Tibial artery (tissue), 4 donors: ENCODE measurements at regions not wholly inside any gene's neighbourhood (a gene's known extent, or its start where the extent isn't known, plus 50 kb on each side); places are given as distances from the start of the nearest gene placed in this dataset.
"Not testable (repeated sequence)": the region's sequence is repeated elsewhere in the genome, so short reads cannot be mapped to it uniquely, and the experiment has no call there.

Experiments used
- DNase-seq, 2 donors: peaks; one replicate each; pipeline ENCODE4 v3.0.0-alpha.2; 2019
- H3K27ac ChIP-seq, 2 donors: fragments of 200-600 bp; sonication (generic) in 1 of 2; 1 replicate in 1 of 2; 2 replicates in 1 of 2; pipeline ENCODE4 v1.5.1; 2018 to 2019; ENCODE audit warnings: mild to moderate bottlenecking in 1 of 2
- H3K27me3 ChIP-seq, 2 donors: fragments of 200-600 bp; sonication (generic) in 1 of 2; one replicate each; pipeline versions ENCODE4 v1.5.1 to v1.6.0; 2016 to 2019
- H3K36me3 ChIP-seq, 3 donors: fragments of 200-600 bp; sonication (generic) in 2 of 3; one replicate each; pipeline ENCODE4 v1.5.1; 2016 to 2019; ENCODE audit warnings: mild to moderate bottlenecking in 2 of 3
- H3K4me1 ChIP-seq, 4 donors: fragments of 200-600 bp; sonication (generic) in 2 of 4; 1 replicate in 3 of 4; 2 replicates in 1 of 4; pipeline ENCODE4 v1.5.1; 2016 to 2019
- H3K4me3 ChIP-seq, 2 donors: fragments of 200-600 bp; sonication (generic) in 1 of 2; 1 replicate in 1 of 2; 2 replicates in 1 of 2; pipeline ENCODE4 v1.5.1; 2018 to 2019; ENCODE audit warnings: mild to moderate bottlenecking in 2 of 2
- H3K9me3 ChIP-seq, 3 donors: fragments of 200-600 bp; sonication (generic) in 1 of 3; one replicate each; pipeline ENCODE4 v1.5.1; 2016 to 2019
- intact Hi-C: fragments of 100-400 bp; cut with DNase I; formaldehyde crosslinking; loops from one replicate; pipeline ENCODE4 v1.15.0; 2023; ENCODE audit warnings: low total_unique reads
- TF ChIP-seq, protein P1 (sequence below), 2 experiments: fragments of 200-600 bp in 1 of 2; fragments of 450-650 bp in 1 of 2; IDR thresholded peaks; one replicate each; pipeline ENCODE4 v1.5.1; 2017 to 2019; ENCODE audit warnings: antibody characterized with exemption in 2 of 2, mild to moderate bottlenecking in 1 of 2, moderate library complexity in 1 of 2

DNA sequence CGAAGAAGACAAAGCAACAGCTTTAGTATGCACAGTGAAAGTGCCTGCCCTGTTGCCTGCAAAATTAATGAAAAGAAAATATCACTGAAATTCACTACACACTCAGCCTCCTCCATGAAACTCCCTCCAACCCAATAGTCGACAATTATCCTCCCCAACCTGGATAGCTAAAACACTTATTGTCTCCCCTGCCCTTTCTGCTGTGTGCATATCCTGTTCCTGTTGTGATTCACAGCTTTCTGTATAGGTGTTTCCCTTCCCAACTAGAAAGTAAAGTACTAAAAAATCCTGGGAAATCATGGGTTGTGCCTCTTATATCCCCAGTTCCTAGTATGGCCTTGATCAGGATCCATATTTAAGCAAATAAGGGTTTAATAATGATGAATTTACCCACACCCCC is 412.1 kb downstream of the LTN1 start:
- Histone ChIP-seq H3K4me3 (no peak overlapping the region), H3K27ac (no peak overlapping the region), H3K27me3 (no peaks in the 10 kb centered on the region), H3K9me3 (no peaks in the 10 kb centered on the region), H3K4me1 (no peaks in the 10 kb centered on the region), H3K36me3 (peaks cover 0 to 7% (median 6%) of the 10 kb centered on the region in 3 donors)
- TF ChIP-seq, protein P1, sequence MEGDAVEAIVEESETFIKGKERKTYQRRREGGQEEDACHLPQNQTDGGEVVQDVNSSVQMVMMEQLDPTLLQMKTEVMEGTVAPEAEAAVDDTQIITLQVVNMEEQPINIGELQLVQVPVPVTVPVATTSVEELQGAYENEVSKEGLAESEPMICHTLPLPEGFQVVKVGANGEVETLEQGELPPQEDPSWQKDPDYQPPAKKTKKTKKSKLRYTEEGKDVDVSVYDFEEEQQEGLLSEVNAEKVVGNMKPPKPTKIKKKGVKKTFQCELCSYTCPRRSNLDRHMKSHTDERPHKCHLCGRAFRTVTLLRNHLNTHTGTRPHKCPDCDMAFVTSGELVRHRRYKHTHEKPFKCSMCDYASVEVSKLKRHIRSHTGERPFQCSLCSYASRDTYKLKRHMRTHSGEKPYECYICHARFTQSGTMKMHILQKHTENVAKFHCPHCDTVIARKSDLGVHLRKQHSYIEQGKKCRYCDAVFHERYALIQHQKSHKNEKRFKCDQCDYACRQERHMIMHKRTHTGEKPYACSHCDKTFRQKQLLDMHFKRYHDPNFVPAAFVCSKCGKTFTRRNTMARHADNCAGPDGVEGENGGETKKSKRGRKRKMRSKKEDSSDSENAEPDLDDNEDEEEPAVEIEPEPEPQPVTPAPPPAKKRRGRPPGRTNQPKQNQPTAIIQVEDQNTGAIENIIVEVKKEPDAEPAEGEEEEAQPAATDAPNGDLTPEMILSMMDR (IDR thresholded peaks at IDR 0.05), result no peak
- intact Hi-C loops, result no loop called here
- DNase-seq, result no peak

DNA sequence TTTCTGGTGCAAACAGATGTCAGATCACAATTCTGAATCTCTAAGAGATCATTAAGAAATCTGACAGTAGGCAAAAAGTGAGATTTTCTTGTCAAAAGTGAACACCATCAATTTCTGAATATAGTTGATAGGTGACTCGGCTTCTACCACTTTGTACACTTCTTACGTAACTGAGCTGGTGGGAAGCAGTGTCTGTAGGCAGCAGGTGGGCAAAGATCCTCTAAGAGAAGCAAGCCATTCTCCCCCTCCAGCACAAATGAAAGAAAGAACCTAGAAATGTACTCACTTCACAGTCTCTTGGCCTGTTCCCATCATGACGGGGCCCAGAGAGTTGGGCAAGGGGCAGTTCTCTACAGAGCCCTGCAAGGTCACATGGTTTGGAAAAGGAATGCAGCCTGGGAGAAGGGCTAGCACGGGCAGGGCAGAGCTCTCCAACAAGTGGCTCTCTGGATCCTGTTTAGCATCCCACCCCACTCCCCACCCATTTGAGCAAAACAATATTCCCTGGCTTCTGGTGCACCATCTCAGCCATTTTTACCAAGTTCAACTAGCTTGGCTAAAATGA is 412.6 kb downstream of the LTN1 start:
- intact Hi-C loops, result no loop called here
- TF ChIP-seq, protein P1 (IDR thresholded peaks at IDR 0.05), result no peak
- H3K4me1 ChIP-seq, result no peaks in the 10 kb centered on the region

DNA sequence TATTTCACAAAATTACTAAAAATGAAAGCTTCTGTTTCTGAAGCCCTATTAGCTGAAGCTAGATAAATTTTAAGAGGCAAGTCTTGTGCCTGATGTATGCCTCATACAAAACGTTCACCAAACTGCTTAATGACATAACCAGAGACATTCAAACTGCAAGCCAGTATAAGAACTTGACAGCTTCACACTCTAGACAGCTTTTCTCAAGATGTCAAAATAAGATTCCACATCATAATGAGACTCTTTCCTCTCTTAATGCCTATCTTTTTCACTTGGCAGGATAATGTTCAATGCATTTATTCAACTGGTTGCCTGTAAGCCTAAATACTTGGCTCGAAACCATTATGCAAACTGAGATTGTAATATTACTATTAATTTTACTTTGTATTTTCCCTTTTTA is 424.0 kb downstream of the LTN1 start:
- Histone ChIP-seq H3K9me3 (peaks cover 0 to 4% (median 0%) of the 10 kb centered on the region in 3 donors), H3K27me3 (no peaks in the 10 kb centered on the region), H3K36me3 (no peaks in the 10 kb centered on the region), H3K4me3 (no peak overlapping the region), H3K27ac (no peak overlapping the region), H3K4me1 (no peaks in the 10 kb centered on the region)
- no peak for DNase-seq
- intact Hi-C loops, result no loop called here
- TF ChIP-seq, protein P1 (IDR thresholded peaks at IDR 0.05), result no peak

More for the DNA sequence above, 412.6 kb downstream of the LTN1 start:
- H3K27me3 ChIP-seq, result no peaks in the 10 kb centered on the region
- peaks cover 0 to 7% (median 6%) of the 10 kb centered on the region in 3 donors for H3K36me3 ChIP-seq
- DNase-seq, result no peak
- no peaks in the 10 kb centered on the region for H3K9me3 ChIP-seq
- H3K27ac ChIP-seq, result no peak overlapping the region
- H3K4me3 ChIP-seq, result no peak overlapping the region

DNA sequence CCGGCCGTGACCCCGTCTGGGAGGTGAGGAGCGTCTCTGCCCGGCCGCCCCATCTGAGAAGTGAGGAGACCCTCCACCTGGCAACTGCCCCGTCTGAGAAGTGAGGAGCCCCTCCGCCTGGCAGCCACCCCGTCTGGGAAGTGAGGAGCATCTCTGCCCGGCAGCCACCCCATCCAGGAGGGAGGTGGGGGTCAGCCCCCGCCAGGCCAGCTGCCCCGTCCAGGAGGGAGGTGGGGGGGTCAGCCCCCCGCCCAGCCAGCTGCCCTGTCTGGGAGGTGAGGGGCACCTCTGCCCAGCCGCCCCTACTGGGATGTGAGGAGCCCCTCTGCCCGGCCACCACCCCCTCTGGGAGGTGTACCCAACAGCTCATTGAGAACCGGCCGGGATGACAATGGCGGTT is 428.7 kb downstream of the LTN1 start:
- H3K27me3 ChIP-seq, H3K9me3 ChIP-seq, H3K36me3 ChIP-seq, intact Hi-C loops, H3K27ac ChIP-seq, DNase-seq, H3K4me3 ChIP-seq, H3K4me1 ChIP-seq: not testable (repeated sequence)

DNA sequence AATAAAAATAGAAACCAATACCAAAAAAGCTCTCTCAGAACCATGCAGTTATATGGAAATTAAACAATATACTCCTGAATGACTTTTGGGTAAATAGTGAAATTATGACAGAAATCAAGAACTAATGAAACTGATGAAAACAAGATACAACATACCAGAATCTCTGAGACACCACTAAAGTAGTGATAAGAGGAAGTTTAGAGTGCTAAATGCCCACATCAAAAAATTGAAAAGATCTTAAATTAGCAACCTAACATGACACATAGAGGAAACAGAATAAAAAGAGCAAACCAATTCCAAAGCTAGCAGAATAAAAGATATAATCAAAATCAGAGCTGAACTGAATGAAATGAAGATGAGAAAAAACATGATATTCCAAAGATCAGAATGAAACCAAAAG is 430.9 kb downstream of the LTN1 start:
- no peaks in the 10 kb centered on the region for H3K27me3 ChIP-seq
- DNase-seq, result no peak
- no peaks in the 10 kb centered on the region for H3K4me1 ChIP-seq
- H3K4me3 ChIP-seq, result no peak overlapping the region
- H3K36me3 ChIP-seq, result no peaks in the 10 kb centered on the region
- intact Hi-C loops, result no loop called here
- TF ChIP-seq, protein P1 (IDR thresholded peaks at IDR 0.05), result no peak
- H3K9me3 ChIP-seq, result peaks cover 0 to 9% (median 0%) of the 10 kb centered on the region in 3 donors
- H3K27ac ChIP-seq, result no peak overlapping the region

DNA sequence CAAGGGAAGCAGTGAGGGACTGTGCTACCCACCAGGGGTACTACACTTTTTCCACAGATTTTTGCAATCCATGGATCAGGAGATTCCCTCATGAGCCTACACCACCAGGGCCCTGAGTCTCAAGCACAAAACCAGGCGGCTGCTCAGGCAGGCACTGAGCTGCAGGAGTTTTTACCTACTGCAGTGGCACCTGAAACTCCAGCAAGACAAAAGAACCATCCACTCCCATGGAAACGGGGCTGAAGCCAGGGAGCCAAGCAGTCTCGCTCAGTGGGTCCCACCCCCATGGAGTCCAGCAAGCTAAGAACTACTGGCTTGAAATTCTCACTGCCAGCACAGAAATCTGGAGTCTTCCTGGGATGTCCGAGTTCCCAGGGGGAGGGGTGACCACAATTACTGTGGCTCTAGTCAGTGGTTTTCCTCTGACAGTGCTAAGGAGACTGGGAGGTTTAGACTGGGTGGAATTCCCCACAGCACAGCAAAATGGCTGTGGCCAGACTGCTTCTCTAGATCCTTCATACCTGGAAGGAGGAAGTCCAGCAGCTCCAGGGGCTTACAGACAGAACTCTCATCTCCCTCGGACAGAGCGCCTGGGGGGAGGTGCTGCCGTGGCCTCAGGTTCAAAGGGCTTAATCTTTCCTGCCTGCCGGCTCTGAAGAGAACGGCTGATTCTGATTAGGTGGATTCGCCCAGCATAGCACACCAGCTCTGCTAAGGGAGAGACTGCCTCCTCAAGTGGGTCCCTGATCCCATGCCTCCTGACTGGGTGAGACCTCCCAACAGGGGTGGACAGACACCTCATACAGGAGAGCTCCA is 437.8 kb downstream of the LTN1 start:
- Histone ChIP-seq H3K4me1 (no peaks in the 10 kb centered on the region), H3K4me3 (no peak overlapping the region), H3K9me3 (peaks cover 0 to 6% (median 0%) of the 10 kb centered on the region in 3 donors), H3K36me3 (peaks cover 0 to 8% (median 6%) of the 10 kb centered on the region in 3 donors), H3K27ac (no peak overlapping the region), H3K27me3 (no peaks in the 10 kb centered on the region)
- TF ChIP-seq, protein P1 (IDR thresholded peaks at IDR 0.05), result no peak
- no peak for DNase-seq
- intact Hi-C loops, result no loop called here
